Osteoblast (primary cell): ENCODE measurements at regions not wholly inside any gene's neighbourhood (a gene's known extent, or its start where the extent isn't known, plus 50 kb on each side); places are given as distances from the start of the nearest gene placed in this dataset.

Experiments used
- DNase-seq: peaks from one replicate; pipeline ENCODE4 v3.0.0; 2011; ENCODE audit warnings: low spot score, mixed read lengths; ENCODE audit not compliant: insufficient read length; ENCODE audit errors: missing footprints
- H2AFZ ChIP-seq: 2 replicates; pipeline ENCODE4 v1.6.0; 2011; ENCODE audit warnings: mild to moderate bottlenecking, low read length
- H3K27ac ChIP-seq: 2 replicates; pipeline ENCODE4 v1.5.1; 2011; ENCODE audit warnings: mild to moderate bottlenecking, low read depth, low read length, moderate library complexity
- H3K27me3 ChIP-seq: 2 replicates; pipeline ENCODE4 v1.6.0; 2012; ENCODE audit warnings: mild to moderate bottlenecking, control low read depth, inconsistent platforms, low read length, moderate library complexity; ENCODE audit not compliant: insufficient read depth
- H3K36me3 ChIP-seq: 2 replicates; pipeline ENCODE4 v1.5.1; 2011; ENCODE audit warnings: mild to moderate bottlenecking, low read length, control low read depth, moderate library complexity; ENCODE audit not compliant: insufficient read depth
- H3K4me1 ChIP-seq: 2 replicates; pipeline ENCODE4 v1.5.1; 2011; ENCODE audit warnings: mild to moderate bottlenecking, low read length, control low read depth, moderate library complexity; ENCODE audit not compliant: insufficient read depth
- H3K4me2 ChIP-seq: 2 replicates; pipeline ENCODE4 v1.6.0; 2011; ENCODE audit warnings: mild to moderate bottlenecking, low read length; ENCODE audit not compliant: insufficient read depth
- H3K4me3 ChIP-seq: fragments of 200-600 bp; sonication (generic); 3 replicates; pipeline ENCODE4 v1.5.1; 2012; ENCODE audit warnings: mild to moderate bottlenecking, low read length, inconsistent platforms; ENCODE audit not compliant: insufficient read depth
- H3K79me2 ChIP-seq: 2 replicates; pipeline ENCODE4 v1.6.0; 2012; ENCODE audit warnings: mild to moderate bottlenecking, low read length, control low read depth, inconsistent platforms; ENCODE audit not compliant: insufficient read depth
- H3K9me3 ChIP-seq: 2 replicates; pipeline ENCODE4 v1.5.1; 2011; ENCODE audit warnings: low read depth, low read length, control low read depth
- H4K20me1 ChIP-seq: 2 replicates; pipeline ENCODE4 v1.6.0; 2012; ENCODE audit warnings: mild to moderate bottlenecking, low read length, control low read depth; ENCODE audit not compliant: insufficient read depth
- CTCF ChIP-seq: IDR thresholded peaks from 2 replicates; pipeline ENCODE4 v1.5.1; 2011; ENCODE audit warnings: mild to moderate bottlenecking, low read depth, low read length, moderate library complexity; ENCODE audit errors: extremely low read depth

GRCh38 chr13:36750046-36750445, 69.0 kb upstream of the RFXAP start:
- no peaks in the 10 kb centered on the region for H4K20me1 ChIP-seq
- no peak overlapping the region for H2AFZ ChIP-seq
- TF ChIP-seq CTCF = no peak
- H3K9me3 ChIP-seq = no peaks in the 10 kb centered on the region
- H3K4me2 ChIP-seq = no peak overlapping the region
- no peak for DNase-seq
- no peaks in the 10 kb centered on the region for H3K36me3 ChIP-seq
- H3K27me3 ChIP-seq = no peaks in the 10 kb centered on the region
- no peak overlapping the region for H3K27ac ChIP-seq
- no peaks in the 10 kb centered on the region for H3K4me1 ChIP-seq
- H3K4me3 ChIP-seq = no peak overlapping the region
- H3K79me2 ChIP-seq = no peaks in the 10 kb centered on the region

GRCh38 chr13:36750461-36750860, 68.6 kb upstream of the RFXAP start:
- Histone ChIP-seq H3K36me3 (no peaks in the 10 kb centered on the region), H3K4me2 (no peak overlapping the region), H3K27me3 (no peaks in the 10 kb centered on the region), H3K9me3 (no peaks in the 10 kb centered on the region), H3K4me3 (no peak overlapping the region), H2AFZ (no peak overlapping the region), H3K27ac (no peak overlapping the region), H3K79me2 (no peaks in the 10 kb centered on the region), H4K20me1 (no peaks in the 10 kb centered on the region), H3K4me1 (no peaks in the 10 kb centered on the region)
- TF ChIP-seq CTCF = no peak
- DNase-seq = no peak

DNA sequence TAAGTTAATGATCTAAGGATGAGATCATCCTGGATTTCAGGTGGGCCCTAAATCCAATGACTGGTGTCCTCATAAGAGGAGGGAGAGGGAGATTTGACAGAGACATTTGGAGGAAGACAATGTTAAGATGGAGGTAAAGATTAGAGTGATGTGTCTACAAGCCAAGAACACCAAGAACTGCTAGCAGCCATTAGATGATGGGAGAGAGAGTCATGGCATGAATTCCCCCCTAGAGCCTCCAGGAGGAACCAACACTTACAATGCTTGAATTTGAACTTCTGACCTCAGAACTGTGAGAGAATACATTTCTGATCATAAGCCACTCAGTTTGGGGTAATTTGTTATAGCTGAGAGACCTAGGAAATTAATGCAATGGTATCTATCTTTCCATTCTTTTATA, 68.1 kb upstream of the RFXAP start:
- no peak overlapping the region for H3K27ac ChIP-seq
- H3K9me3 ChIP-seq = no peaks in the 10 kb centered on the region
- DNase-seq = no peak
- no peaks in the 10 kb centered on the region for H4K20me1 ChIP-seq
- no peak overlapping the region for H3K4me2 ChIP-seq
- TF ChIP-seq CTCF = no peak
- no peaks in the 10 kb centered on the region for H3K27me3 ChIP-seq
- no peaks in the 10 kb centered on the region for H3K4me1 ChIP-seq
- H3K36me3 ChIP-seq = no peaks in the 10 kb centered on the region
- no peaks in the 10 kb centered on the region for H3K79me2 ChIP-seq
- no peak overlapping the region for H3K4me3 ChIP-seq
- H2AFZ ChIP-seq = no peak overlapping the region

- no peak overlapping the region for H3K4me2 ChIP-seq
- no peak overlapping the region for H3K27ac ChIP-seq
- H3K27me3 ChIP-seq = peaks cover 2% of the 10 kb centered on the region
- no peak overlapping the region for H2AFZ ChIP-seq
- no peaks in the 10 kb centered on the region for H3K36me3 ChIP-seq
- H4K20me1 ChIP-seq = no peaks in the 10 kb centered on the region
- H3K4me3 ChIP-seq = no peak overlapping the region
- no peaks in the 10 kb centered on the region for H3K79me2 ChIP-seq
- no peaks in the 10 kb centered on the region for H3K4me1 ChIP-seq
- H3K9me3 ChIP-seq = no peaks in the 10 kb centered on the region
- TF ChIP-seq CTCF = no peak
- DNase-seq = no peak
Measured at GRCh38 chr13:36752673-36753072, 66.3 kb upstream of the RFXAP start.
